ENCODE measurements at regions not wholly inside any gene's neighbourhood (a gene's known extent, or its start where the extent isn't known, plus 50 kb on each side); places are given as distances from the start of the nearest gene placed in this dataset.

DNA sequence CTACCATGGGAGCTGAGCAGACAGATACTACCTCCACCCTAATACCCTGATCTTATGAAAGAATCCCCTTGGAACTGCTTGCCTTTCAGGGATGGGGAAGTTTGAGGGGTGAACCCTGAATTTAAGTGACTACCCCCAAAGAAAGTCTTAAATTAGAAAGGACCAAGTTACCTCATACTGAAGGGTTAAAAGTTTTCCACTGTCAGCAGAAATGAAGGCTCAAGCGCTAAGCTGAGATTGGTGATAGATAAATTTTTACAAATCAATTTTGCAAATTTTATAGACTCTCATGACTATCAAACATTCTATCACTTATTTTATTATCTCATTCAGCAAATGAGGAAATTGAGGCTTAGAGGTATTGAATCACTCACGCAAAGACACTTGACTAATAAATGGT lies 233.2 kb upstream of the THSD7B start:
- H3K79me2 ChIP-seq (ENCODE audit: control insufficient read depth, insufficient read depth, low read length) = no peaks in the 10 kb centered on the region
- DNase-seq (ENCODE audit: low read depth, low spot score) (no peak), FAIRE-seq (no peak)
- no peak overlapping the region for H2AFZ ChIP-seq (ENCODE audit: control insufficient read depth, low read length)
- H3K4me3 ChIP-seq (ENCODE audit: control insufficient read depth in 2 of 3, extremely low read depth in 1 of 3, insufficient read depth in 2 of 3, low read depth in 1 of 3, low read length in 3 of 3) = no peak overlapping the region
- dilution Hi-C loops (cut with MboI; ENCODE audit: extremely low pct_ligation_motif_present, low sequenced_read_pairs) = no loop called here
- no peaks in the 10 kb centered on the region for H4K20me1 ChIP-seq (ENCODE audit: control insufficient read depth, extremely low read depth, insufficient read depth, low read length)
- H3K4me2 ChIP-seq (ENCODE audit: control insufficient read depth, extremely low read depth, insufficient read depth, low read depth, low read length) = no peak overlapping the region
- H3K4me1 ChIP-seq (ENCODE audit: control insufficient read depth, extremely low read depth, insufficient read depth, low read length) = no peaks in the 10 kb centered on the region
- no peaks in the 10 kb centered on the region for H3K9me3 ChIP-seq (ENCODE audit: control insufficient read depth, low read depth, low read length)
- H3K9ac ChIP-seq (ENCODE audit: control insufficient read depth, extremely low read depth, insufficient read depth, low read length) = no peak overlapping the region
- TF ChIP-seq EZH2 (IDR thresholded peaks at IDR 0.05; ENCODE audit: low read length) = no peak
- TF ChIP-seq, protein P1, sequence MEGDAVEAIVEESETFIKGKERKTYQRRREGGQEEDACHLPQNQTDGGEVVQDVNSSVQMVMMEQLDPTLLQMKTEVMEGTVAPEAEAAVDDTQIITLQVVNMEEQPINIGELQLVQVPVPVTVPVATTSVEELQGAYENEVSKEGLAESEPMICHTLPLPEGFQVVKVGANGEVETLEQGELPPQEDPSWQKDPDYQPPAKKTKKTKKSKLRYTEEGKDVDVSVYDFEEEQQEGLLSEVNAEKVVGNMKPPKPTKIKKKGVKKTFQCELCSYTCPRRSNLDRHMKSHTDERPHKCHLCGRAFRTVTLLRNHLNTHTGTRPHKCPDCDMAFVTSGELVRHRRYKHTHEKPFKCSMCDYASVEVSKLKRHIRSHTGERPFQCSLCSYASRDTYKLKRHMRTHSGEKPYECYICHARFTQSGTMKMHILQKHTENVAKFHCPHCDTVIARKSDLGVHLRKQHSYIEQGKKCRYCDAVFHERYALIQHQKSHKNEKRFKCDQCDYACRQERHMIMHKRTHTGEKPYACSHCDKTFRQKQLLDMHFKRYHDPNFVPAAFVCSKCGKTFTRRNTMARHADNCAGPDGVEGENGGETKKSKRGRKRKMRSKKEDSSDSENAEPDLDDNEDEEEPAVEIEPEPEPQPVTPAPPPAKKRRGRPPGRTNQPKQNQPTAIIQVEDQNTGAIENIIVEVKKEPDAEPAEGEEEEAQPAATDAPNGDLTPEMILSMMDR (optimal IDR thresholded peaks at IDR 0.05 in 1 of 3, IDR thresholded peaks at IDR 0.05 in 1 of 3, conservative IDR thresholded peaks at IDR 0.05 in 1 of 3; ENCODE audit: extremely low read depth in 1 of 3, insufficient read depth in 2 of 3, low read length in 3 of 3) = no peak
- H3K36me3 ChIP-seq (ENCODE audit: control insufficient read depth in 2 of 2, extremely low read depth in 1 of 2, insufficient read depth in 2 of 2, low read length in 2 of 2) = no peaks in the 10 kb centered on the region
- no peak overlapping the region for H3K27ac ChIP-seq (ENCODE audit: control insufficient read depth, insufficient read depth, low read length)
- H3K9me1 ChIP-seq (ENCODE audit: control insufficient read depth, extremely low read depth, insufficient read depth, low read length) = no peaks in the 10 kb centered on the region
- H3K27me3 ChIP-seq (ENCODE audit: control insufficient read depth, extremely low read depth, insufficient read depth, low read length) = no peaks in the 10 kb centered on the region

- Histone ChIP-seq H2AFZ (ENCODE audit: control insufficient read depth, low read length) (no peak overlapping the region), H3K79me2 (ENCODE audit: control insufficient read depth, insufficient read depth, low read length) (no peaks in the 10 kb centered on the region), H3K4me3 (ENCODE audit: control insufficient read depth in 2 of 3, extremely low read depth in 1 of 3, insufficient read depth in 2 of 3, low read depth in 1 of 3, low read length in 3 of 3) (no peak overlapping the region), H3K9me1 (ENCODE audit: control insufficient read depth, extremely low read depth, insufficient read depth, low read length) (no peaks in the 10 kb centered on the region), H3K4me1 (ENCODE audit: control insufficient read depth, extremely low read depth, insufficient read depth, low read length) (no peaks in the 10 kb centered on the region), H4K20me1 (ENCODE audit: control insufficient read depth, extremely low read depth, insufficient read depth, low read length) (no peaks in the 10 kb centered on the region), H3K9ac (ENCODE audit: control insufficient read depth, extremely low read depth, insufficient read depth, low read length) (no peak overlapping the region), H3K36me3 (ENCODE audit: control insufficient read depth in 2 of 2, extremely low read depth in 1 of 2, insufficient read depth in 2 of 2, low read length in 2 of 2) (no peaks in the 10 kb centered on the region), H3K9me3 (ENCODE audit: control insufficient read depth, low read depth, low read length) (no peaks in the 10 kb centered on the region), H3K27ac (ENCODE audit: control insufficient read depth, insufficient read depth, low read length) (no peak overlapping the region), H3K27me3 (ENCODE audit: control insufficient read depth, extremely low read depth, insufficient read depth, low read length) (no peaks in the 10 kb centered on the region), H3K4me2 (ENCODE audit: control insufficient read depth, extremely low read depth, insufficient read depth, low read depth, low read length) (no peak overlapping the region)
- FAIRE-seq (no peak), DNase-seq (ENCODE audit: low read depth, low spot score) (no peak)
- dilution Hi-C loops (cut with MboI; ENCODE audit: extremely low pct_ligation_motif_present, low sequenced_read_pairs) = no loop called here
- TF ChIP-seq, protein P1 (optimal IDR thresholded peaks at IDR 0.05 in 1 of 3, IDR thresholded peaks at IDR 0.05 in 1 of 3, conservative IDR thresholded peaks at IDR 0.05 in 1 of 3; ENCODE audit: extremely low read depth in 1 of 3, insufficient read depth in 2 of 3, low read length in 3 of 3) = no peak
- TF ChIP-seq EZH2 (IDR thresholded peaks at IDR 0.05; ENCODE audit: low read length) = no peak
Observed at GRCh38 chr2:136531731-136532130, 233.6 kb upstream of the THSD7B start.

Data from keratinocyte (primary cell).